Sciatic nerve (tissue), 2 donors: ENCODE measurements at regions not wholly inside any gene's neighbourhood (a gene's known extent, or its start where the extent isn't known, plus 50 kb on each side); places are given as distances from the start of the nearest gene placed in this dataset.

ENCODE experiments used
- ATAC-seq: fragments of 200-7000 bp; cut with Tn5 transposase; one replicate; pipeline ENCODE4 v1.9.1; 2020; ENCODE audit warnings: mild to moderate bottlenecking, moderate library complexity
- DNase-seq: peaks from one replicate; pipeline ENCODE4 v3.0.0-alpha.2; 2020; ENCODE audit warnings: low spot score
- intact Hi-C: fragments of 100-400 bp; cut with DNase I; formaldehyde crosslinking; loops from one replicate; pipeline ENCODE4 v1.14.2; 2022
- donor health status: DM: no; HTN: no; CAD: no.
- donor health status: DM: no; HTN: no; CAD: no.

DNA sequence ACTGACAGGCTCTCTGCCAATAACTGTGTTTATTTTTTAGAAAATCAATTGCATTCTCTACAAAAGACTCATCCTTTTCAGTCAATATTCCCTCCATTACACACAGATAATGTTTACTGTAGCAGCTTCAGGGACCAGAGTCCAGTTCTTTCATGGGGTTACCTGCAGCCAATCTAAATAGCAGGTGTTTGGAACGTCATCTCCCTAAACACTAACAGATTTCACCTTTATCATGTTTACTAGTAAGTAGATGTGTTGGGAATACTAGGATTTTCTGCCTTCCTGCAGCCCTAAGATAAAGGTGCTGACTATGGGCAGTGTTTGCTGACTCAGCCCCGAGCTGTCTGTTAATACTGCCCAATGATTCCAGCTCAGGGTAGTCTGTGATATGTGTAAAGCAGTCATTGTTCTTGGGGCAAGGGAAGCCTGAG lies 447.0 kb downstream of the KIF4B start:
- DNase-seq (no peak), ATAC-seq (no peak)
- intact Hi-C loops = no loop called here

DNA sequence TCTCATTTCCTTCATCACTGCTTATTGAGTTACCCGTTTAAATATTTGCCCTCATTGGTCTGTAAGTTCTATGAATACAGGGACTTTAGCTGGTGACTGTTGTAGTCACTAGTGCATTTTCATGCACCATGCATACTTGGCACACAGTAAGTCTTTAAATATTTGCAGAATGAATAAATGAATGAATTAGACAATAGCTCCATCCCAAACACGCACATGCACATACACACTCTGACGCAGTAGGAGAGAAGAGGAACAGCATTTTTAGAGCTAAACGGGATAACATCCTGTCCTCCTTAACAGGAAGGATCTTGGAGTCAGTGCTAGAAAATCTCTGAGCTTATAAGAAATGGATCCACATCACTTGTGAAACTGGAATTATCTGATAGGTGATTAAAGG lies 447.7 kb downstream of the KIF4B start:
- no peak for ATAC-seq
- no peak for DNase-seq
- intact Hi-C loops = no loop called here

DNA sequence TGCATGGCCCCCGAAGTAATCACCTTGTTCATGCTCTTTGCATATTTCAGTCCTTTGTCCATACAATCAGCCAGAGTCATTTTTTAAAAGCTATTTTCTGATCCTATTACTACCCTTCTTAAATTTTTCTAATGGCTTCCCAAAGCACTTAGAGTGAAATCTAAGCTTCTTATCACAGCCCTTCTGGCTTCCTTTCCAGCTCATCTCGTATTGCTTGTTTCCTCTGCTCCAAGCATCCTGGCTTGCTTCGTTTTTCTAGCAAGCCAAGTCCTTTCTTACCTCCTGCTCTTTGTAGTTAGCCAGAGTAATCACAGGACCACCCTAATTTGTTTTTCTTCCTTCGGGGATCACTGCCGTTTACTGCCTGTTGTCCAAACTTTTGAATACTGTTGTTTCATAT lies 453.3 kb downstream of the KIF4B start:
- ATAC-seq (no peak), DNase-seq (no peak)
- intact Hi-C loops = no loop called here

- intact Hi-C loops = no loop called here
- ATAC-seq = no peak
- no peak for DNase-seq
Measured at GRCh38 chr5:155471027-155471426, 457.5 kb downstream of the KIF4B start.

- ATAC-seq (no peak), DNase-seq (no peak)
- intact Hi-C loops = no loop called here
Measured at GRCh38 chr5:155472780-155473179, 459.2 kb downstream of the KIF4B start.

GRCh38 chr5:155475318-155475717 lies 461.8 kb downstream of the KIF4B start:
- no peak for ATAC-seq
- DNase-seq = no peak
- intact Hi-C loops = no loop called here

- no peak for ATAC-seq
- intact Hi-C loops = no loop called here
Measured at GRCh38 chr5:155480731-155481131, 467.2 kb downstream of the KIF4B start.

DNA sequence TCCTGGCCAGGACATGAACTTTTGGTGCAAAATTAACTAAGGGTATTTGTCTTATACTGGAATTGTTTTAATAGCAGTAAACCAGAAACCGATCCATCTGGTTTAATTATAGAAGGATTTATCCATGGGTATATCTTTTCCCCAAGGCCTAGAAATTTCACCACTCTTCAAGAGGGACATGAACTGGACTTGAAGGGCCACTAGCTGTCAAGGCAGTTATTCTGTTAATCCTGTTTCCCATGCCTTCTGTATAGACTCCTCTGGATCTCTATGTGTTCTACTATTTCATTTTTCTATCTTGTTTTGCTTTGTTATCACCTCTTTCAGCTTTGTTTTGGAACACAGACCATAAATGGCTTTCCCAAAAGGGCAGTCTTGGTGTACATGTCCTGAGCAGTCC lies 467.6 kb downstream of the KIF4B start:
- ATAC-seq (no peak), DNase-seq (no peak)
- intact Hi-C loops = no loop called here

More at GRCh38 chr5:155480731-155481131, 467.2 kb downstream of the KIF4B start:
- DNase-seq = no peak

- ATAC-seq (no peak), DNase-seq (no peak)
- intact Hi-C loops = no loop called here
Measured at GRCh38 chr5:155482428-155482827, 468.9 kb downstream of the KIF4B start.

- no peak for ATAC-seq
- no peak for DNase-seq
- intact Hi-C loops = no loop called here
Measured at GRCh38 chr5:155485386-155485785, 471.8 kb downstream of the KIF4B start.

DNA sequence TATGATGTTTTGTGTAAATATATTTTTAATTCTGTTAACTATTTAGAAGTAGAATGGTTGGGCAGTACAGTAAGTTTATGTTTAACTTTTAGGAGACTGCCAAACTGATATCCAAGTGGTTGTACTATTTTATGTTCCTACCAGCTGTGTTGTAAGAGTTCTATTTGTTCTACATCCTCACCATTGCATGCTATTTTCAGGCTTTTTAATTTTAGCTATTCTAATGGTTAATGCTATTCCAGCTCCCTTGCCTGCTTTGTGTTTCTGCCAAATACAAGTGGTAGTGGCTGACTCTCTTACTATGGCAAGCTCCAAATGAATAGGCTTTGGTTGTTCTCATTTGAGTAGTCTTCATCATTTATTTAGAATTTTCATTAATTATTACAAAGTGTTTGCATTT lies 476.4 kb downstream of the KIF4B start:
- no peak for ATAC-seq
- DNase-seq = no peak
- intact Hi-C loops = no loop called here

DNA sequence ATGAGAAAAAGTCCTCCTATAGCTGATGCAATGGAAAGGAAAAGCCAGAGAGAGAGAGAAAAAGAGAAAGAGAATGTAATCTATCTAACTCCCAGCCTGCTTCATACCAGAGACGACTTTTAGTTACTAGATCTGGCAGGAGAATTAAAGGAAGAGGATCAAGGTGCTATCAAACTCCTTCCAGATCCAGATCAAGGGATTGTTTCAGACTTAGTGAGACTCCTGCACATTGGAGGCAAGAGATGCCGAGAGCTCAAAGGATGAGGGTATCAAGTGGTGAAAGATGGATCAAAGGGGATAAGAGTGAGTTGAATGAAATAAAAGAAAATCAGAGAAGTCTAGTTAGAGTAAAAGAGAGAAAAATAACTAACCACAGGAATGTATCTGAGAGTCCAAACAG lies 478.6 kb downstream of the KIF4B start:
- ATAC-seq (no peak), DNase-seq (no peak)
- intact Hi-C loops = no loop called here

DNA sequence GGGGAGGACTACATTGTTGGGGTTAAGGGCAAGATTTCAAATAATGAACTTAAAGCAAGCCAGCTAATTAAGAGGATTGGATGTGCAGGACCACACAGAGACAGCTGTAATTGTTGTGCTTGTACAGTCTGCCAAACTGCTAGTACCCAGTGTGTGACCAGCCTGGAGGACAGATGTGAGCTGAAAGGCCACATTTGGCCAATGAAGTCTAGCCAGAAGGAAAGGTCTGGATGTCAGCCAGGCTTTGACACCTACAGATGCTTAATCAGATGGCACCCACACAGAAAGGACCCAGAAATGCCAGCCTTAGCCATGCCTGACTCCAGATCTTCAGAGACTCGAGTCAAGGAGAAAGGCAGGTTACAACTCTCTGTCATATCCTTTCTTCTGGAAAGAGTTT lies 491.1 kb downstream of the KIF4B start:
- no peak for DNase-seq
- no peak for ATAC-seq
- intact Hi-C loops = no loop called here

GRCh38 chr5:155507363-155507762 lies 493.8 kb downstream of the KIF4B start:
- ATAC-seq (no peak), DNase-seq (no peak)
- intact Hi-C loops = no loop called here

DNA sequence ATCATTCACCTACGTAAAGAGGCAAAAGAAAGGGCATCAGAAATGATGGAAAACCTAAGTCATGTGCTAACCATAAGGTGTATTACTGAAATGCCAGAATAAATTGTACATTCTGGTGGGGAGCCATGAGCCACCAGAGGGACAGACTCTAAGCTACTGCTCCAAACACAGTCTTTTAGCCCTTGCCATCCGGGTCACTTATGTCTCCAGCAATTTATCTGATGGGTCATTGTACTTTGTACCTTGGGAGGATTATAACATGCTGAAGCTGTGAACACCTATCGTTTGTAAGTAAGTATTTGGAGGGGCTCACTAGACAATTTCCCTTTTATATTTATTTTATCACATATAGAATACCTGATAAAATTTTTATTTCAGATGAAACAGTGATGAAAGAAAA lies 495.1 kb downstream of the KIF4B start:
- DNase-seq = no peak
- no peak for ATAC-seq
- intact Hi-C loops = no loop called here

GRCh38 chr5:155512329-155512728 lies 498.8 kb downstream of the KIF4B start:
- intact Hi-C loops = no loop called here
- ATAC-seq (no peak), DNase-seq (no peak)

DNA sequence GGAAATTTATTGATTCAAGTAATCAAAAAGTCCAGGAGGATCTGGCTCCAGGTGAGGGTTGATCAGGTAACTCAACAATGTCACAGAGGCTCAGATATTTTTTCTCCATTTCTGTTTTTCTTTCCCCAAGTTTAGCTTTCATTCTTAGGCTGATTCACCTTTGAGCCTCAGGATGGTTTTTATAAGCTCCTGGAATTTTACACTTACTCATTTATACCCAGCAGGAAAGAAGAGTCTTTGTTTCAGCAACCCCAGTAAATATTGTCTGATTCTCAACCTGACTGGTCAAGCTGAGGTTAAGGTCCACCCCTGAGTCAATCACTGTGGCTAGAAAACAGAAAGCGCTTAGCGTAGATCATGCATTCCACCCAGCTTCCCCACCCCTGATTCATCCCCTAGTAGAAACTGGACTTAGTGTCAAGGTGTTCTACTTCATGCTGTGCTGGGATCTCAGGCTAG lies 500.6 kb downstream of the KIF4B start:
- ATAC-seq (no peak), DNase-seq (no peak)
- intact Hi-C loops = no loop called here

DNA sequence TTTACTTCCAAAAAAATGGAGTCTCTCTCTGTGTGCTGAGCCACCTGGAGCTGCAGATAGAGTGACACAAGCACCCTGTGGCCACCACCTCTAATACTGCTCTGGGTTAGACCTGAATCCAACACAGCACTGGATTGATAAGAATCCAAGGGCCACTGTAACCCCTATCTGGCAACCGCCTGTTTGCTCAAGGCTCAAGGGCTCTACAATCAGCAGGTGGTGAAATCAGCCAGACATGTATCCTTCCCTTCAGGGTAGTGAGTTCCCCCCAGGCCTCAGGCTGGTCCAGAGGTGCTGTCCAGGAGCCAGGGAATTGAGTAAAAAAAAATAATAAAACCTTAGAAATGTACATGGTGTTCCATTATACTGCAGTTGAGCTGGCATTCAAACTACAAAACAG lies 509.0 kb downstream of the KIF4B start:
- DNase-seq (no peak), ATAC-seq (no peak)
- intact Hi-C loops = no loop called here

- intact Hi-C loops = no loop called here
- ATAC-seq (no peak), DNase-seq (no peak)
Measured at GRCh38 chr5:155529362-155529761, 515.8 kb downstream of the KIF4B start.

GRCh38 chr5:155530046-155530445 lies 516.5 kb downstream of the KIF4B start:
- intact Hi-C loops = no loop called here
- no peak for DNase-seq
- no peak for ATAC-seq

DNA sequence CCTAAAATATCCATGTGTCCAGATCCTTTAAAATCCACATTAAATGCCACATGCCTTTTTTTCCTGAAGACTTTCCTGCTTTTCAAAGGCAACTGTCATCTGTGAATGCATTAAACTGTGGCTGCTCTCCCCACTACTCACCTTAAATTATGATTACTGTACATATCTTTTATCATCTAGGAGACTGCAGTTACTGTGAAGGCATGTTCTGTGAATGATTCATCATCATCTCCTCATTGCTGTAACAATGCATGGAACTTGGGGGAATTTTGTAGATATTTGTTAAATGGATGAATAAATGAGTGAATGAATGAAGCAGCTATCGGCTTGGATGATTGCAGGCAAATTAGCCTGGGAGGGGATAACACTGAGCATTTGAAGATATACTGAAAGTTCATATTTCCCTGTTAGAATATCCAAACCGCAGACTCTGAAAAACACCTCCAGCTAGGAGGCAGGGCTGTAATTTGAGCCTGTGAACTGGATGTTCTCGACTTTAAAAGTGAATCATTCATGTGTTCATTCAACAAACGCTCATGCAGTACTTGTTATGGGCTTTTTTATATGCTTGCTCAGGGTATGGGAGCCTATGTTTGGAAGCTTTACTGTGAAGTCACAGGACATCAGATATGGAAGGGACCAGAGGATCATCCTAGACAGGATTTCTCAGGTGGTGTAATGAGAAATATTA lies 519.2 kb downstream of the KIF4B start:
- ATAC-seq = no peak
- intact Hi-C loops = no loop called here
- no peak for DNase-seq
